ENCODE measurements at regions not wholly inside any gene's neighbourhood (a gene's known extent, or its start where the extent isn't known, plus 50 kb on each side); places are given as distances from the start of the nearest gene placed in this dataset.

GRCh38 chr14:58825606-58826005, 187.8 kb downstream of the DACT1 start:
- ATAC-seq (no peak), DNase-seq (no peak)
- intact Hi-C loops (cut with DNase I): no loop called here

GRCh38 chr14:58826845-58827686, 189.3 kb downstream of the DACT1 start:
- DNase-seq: no peak
- intact Hi-C loops (cut with DNase I): no loop called here
- ATAC-seq: no peak

- no peak for DNase-seq
- intact Hi-C loops (cut with DNase I): no loop called here
- no peak for ATAC-seq
Observed at GRCh38 chr14:58828298-58828697, 190.5 kb downstream of the DACT1 start.

- DNase-seq: no peak
- ATAC-seq: no peak
- intact Hi-C loops (cut with DNase I): no loop called here
Observed at GRCh38 chr14:58829594-58829993, 191.8 kb downstream of the DACT1 start.

- ATAC-seq (no peak), DNase-seq (no peak)
- intact Hi-C loops (cut with DNase I): no loop called here
Observed at GRCh38 chr14:58830121-58830520, 192.4 kb downstream of the DACT1 start.

- DNase-seq (no peak), ATAC-seq (no peak)
Observed at GRCh38 chr14:58832095-58832521, 194.3 kb downstream of the DACT1 start.

GRCh38 chr14:58833634-58834378, 196.0 kb downstream of the DACT1 start:
- ATAC-seq (no peak), DNase-seq (no peak)
- intact Hi-C loops (cut with DNase I): no loop called here

More at GRCh38 chr14:58832095-58832521, 194.3 kb downstream of the DACT1 start:
- intact Hi-C loops (cut with DNase I): no loop called here

GRCh38 chr14:58836303-58836974, 198.7 kb downstream of the DACT1 start:
- intact Hi-C loops (cut with DNase I): no loop called here
- DNase-seq (no peak), ATAC-seq (no peak)

GRCh38 chr14:58839233-58839632, 201.5 kb downstream of the DACT1 start:
- intact Hi-C loops (cut with DNase I): no loop called here
- no peak for ATAC-seq
- DNase-seq: no peak

- no peak for ATAC-seq
- intact Hi-C loops (cut with DNase I): no loop called here
- DNase-seq: no peak
Observed at GRCh38 chr14:58844544-58844943, 206.8 kb downstream of the DACT1 start.

- intact Hi-C loops (cut with DNase I): no loop called here
Observed at GRCh38 chr14:58846682-58847465, 209.1 kb downstream of the DACT1 start.

GRCh38 chr14:58848365-58848764, 210.6 kb downstream of the DACT1 start:
- ATAC-seq: no peak

More at GRCh38 chr14:58846682-58847465, 209.1 kb downstream of the DACT1 start:
- no peak for DNase-seq
- ATAC-seq: no peak

GRCh38 chr14:58849601-58850000, 211.8 kb downstream of the DACT1 start:
- DNase-seq (no peak), ATAC-seq (no peak)
- intact Hi-C loops (cut with DNase I): no loop called here

More at GRCh38 chr14:58848365-58848764, 210.6 kb downstream of the DACT1 start:
- intact Hi-C loops (cut with DNase I): no loop called here
- DNase-seq: no peak

- no peak for DNase-seq
- intact Hi-C loops (cut with DNase I): no loop called here
- no peak for ATAC-seq
Observed at GRCh38 chr14:58850011-58850410, 212.2 kb downstream of the DACT1 start.

- ATAC-seq (peak in 1 of 2 donors; percentile 32), DNase-seq (no peak)
- intact Hi-C loops (cut with DNase I): no loop called here
Observed at GRCh38 chr14:58861586-58861985, 223.8 kb downstream of the DACT1 start.

- intact Hi-C loops (cut with DNase I): no loop called here
- no peak for ATAC-seq
- no peak for DNase-seq
Observed at GRCh38 chr14:58862416-58863160, 224.8 kb downstream of the DACT1 start.

- ATAC-seq: peak in 1 of 2 donors; percentile 6
- intact Hi-C loops (cut with DNase I): no loop called here
Observed at GRCh38 chr14:58863661-58864345, 226.0 kb downstream of the DACT1 start.

More at GRCh38 chr14:58863661-58864345, 226.0 kb downstream of the DACT1 start:
- no peak for DNase-seq

Measured in left cardiac atrium (tissue), 4 donors.